Suppressor macrophage (primary cell): ENCODE measurements at regions not wholly inside any gene's neighbourhood (a gene's known extent, or its start where the extent isn't known, plus 50 kb on each side); places are given as distances from the start of the nearest gene placed in this dataset.

Experiments used
- DNase-seq, 4 experiments: peaks; one replicate each; pipeline ENCODE4 v3.0.0-alpha.2; 2020 to 2022

- no peak for DNase-seq
These were observed 325.6 kb downstream of the NUAK1 start for GRCh38 chr12:105813201-105813600.

- no peak for DNase-seq
These were observed 324.5 kb downstream of the NUAK1 start for GRCh38 chr12:105814283-105814682.

GRCh38 chr12:105819549-105819948 is 319.2 kb downstream of the NUAK1 start:
- peak in 2 of 4 experiments; percentile 36 to 58 for DNase-seq

- peak; percentile 56 to 83 (median 75) for DNase-seq
These were observed 318.2 kb downstream of the NUAK1 start for GRCh38 chr12:105820429-105821125.

- peak; percentile 23 to 66 (median 55) for DNase-seq
These were observed 316.3 kb downstream of the NUAK1 start for GRCh38 chr12:105822131-105823105.

GRCh38 chr12:105823810-105824209 is 314.9 kb downstream of the NUAK1 start:
- no peak for DNase-seq

- peak in 1 of 4 experiments; percentile 28 for DNase-seq
These were observed 313.6 kb downstream of the NUAK1 start for GRCh38 chr12:105825141-105825540.

- no peak for DNase-seq
These were observed 307.4 kb downstream of the NUAK1 start for GRCh38 chr12:105831372-105831771.

GRCh38 chr12:105832021-105832420 is 306.7 kb downstream of the NUAK1 start:
- DNase-seq = no peak

GRCh38 chr12:105832806-105833205 is 305.9 kb downstream of the NUAK1 start:
- DNase-seq = peak; percentile 54 to 82 (median 76)

- no peak for DNase-seq
These were observed 304.3 kb downstream of the NUAK1 start for GRCh38 chr12:105834496-105834895.

- peak; percentile 73 to 89 (median 82) for DNase-seq
These were observed 303.0 kb downstream of the NUAK1 start for GRCh38 chr12:105835580-105836241.

- DNase-seq = peak in 2 of 4 experiments; percentile 54
These were observed 302.5 kb downstream of the NUAK1 start for GRCh38 chr12:105836242-105836622.

- no peak for DNase-seq
These were observed 299.1 kb downstream of the NUAK1 start for GRCh38 chr12:105839629-105840127.

- DNase-seq = no peak
These were observed 298.4 kb downstream of the NUAK1 start for GRCh38 chr12:105840384-105840783.

GRCh38 chr12:105841840-105842239 is 296.9 kb downstream of the NUAK1 start:
- no peak for DNase-seq

- peak in 1 of 4 experiments; percentile 19 for DNase-seq
These were observed 295.2 kb downstream of the NUAK1 start for GRCh38 chr12:105843561-105843960.

- DNase-seq = no peak
These were observed 294.6 kb downstream of the NUAK1 start for GRCh38 chr12:105843986-105844760.

GRCh38 chr12:105846331-105846730 is 292.4 kb downstream of the NUAK1 start:
- no peak for DNase-seq

GRCh38 chr12:105847068-105847467 is 291.7 kb downstream of the NUAK1 start:
- no peak for DNase-seq

GRCh38 chr12:105848286-105848685 is 290.5 kb downstream of the NUAK1 start:
- no peak for DNase-seq
